Panc1 (cell line): ENCODE measurements at regions not wholly inside any gene's neighbourhood (a gene's known extent, or its start where the extent isn't known, plus 50 kb on each side); places are given as distances from the start of the nearest gene placed in this dataset.

Source experiments
- ATAC-seq: fragments of 200-7000 bp; cut with Tn5 transposase; 2 replicates; pipeline ENCODE4 v1.9.1; 2020; ENCODE audit warnings: mild to moderate bottlenecking, moderate library complexity
- BruUV-seq: library from RNA; stranded (reverse); fragments of 400-500 nt; replicated peaks from 2 replicates; lab custom pipeline; 2021; lab: Mats Ljungman, UMichigan
- CTCF ChIA-PET: fragments of 300-600 bp; sonication (Branson Sonifier 250); formaldehyde crosslinking; loops from one replicate; lab custom pipeline; 2022; ENCODE audit warnings: antibody characterized with exemption; lab: Charles Lee
- POLR2A ChIA-PET: fragments of 300-600 bp; sonication (Branson Sonifier 250); formaldehyde crosslinking; loops from one replicate; lab custom pipeline; 2022; ENCODE audit warnings: antibody characterized with exemption; lab: Charles Lee
- DNase-seq: peaks from one replicate; pipeline ENCODE4 v3.0.0-alpha.2; 2010; ENCODE audit warnings: low read depth, low spot score
- H3K27ac ChIP-seq: 2 replicates; pipeline ENCODE4 v1.5.1; 2011; ENCODE audit warnings: mild to moderate bottlenecking, low read length, inconsistent platforms
- H3K27me3 ChIP-seq: fragments of 200-500 bp; sonication (Bioruptor generic); 2 replicates; pipeline ENCODE4 v1.6.0; 2014; ENCODE audit warnings: low read length, inconsistent platforms; ENCODE audit not compliant: control insufficient read depth, insufficient read depth
- H3K36me3 ChIP-seq: fragments of 200-500 bp; sonication (Bioruptor generic); 2 replicates; pipeline ENCODE4 v1.5.1; 2014; ENCODE audit warnings: inconsistent platforms, mild to moderate bottlenecking, low read length, moderate library complexity; ENCODE audit not compliant: control insufficient read depth, insufficient read depth
- H3K4me1 ChIP-seq: 2 replicates; pipeline ENCODE4 v1.5.1; 2011; ENCODE audit warnings: inconsistent platforms, mild to moderate bottlenecking, low read length, moderate library complexity; ENCODE audit not compliant: control insufficient read depth, insufficient read depth
- H3K4me3 ChIP-seq, 2 experiments: 2 replicates each; pipeline ENCODE4 v1.5.1; 2011 to 2012; ENCODE audit warnings: low read depth in 2 of 2, low read length in 2 of 2, mild to moderate bottlenecking in 2 of 2, inconsistent platforms in 1 of 2, moderate library complexity in 1 of 2
- H3K9me3 ChIP-seq: fragments of 200-500 bp; sonication (Bioruptor generic); 2 replicates; pipeline ENCODE4 v1.5.1; 2014; ENCODE audit warnings: low read depth, mild to moderate bottlenecking, inconsistent platforms, low read length, moderate library complexity; ENCODE audit not compliant: control insufficient read depth, insufficient read depth
- POLR2AphosphoS5 ChIP-seq: IDR thresholded peaks from 2 replicates; pipeline ENCODE4 v1.6.1; 2012; ENCODE audit warnings: mild to moderate bottlenecking, low read depth, low read length, moderate library complexity
- SIN3A ChIP-seq: IDR thresholded peaks from 2 replicates; pipeline ENCODE4 v1.6.1; 2012; ENCODE audit warnings: low read depth, mild to moderate bottlenecking, low read length, moderate library complexity, borderline replicate concordance; ENCODE audit not compliant: insufficient read depth
- TCF7L2 ChIP-seq: IDR thresholded peaks from 2 replicates; pipeline ENCODE4 v1.6.1; 2011; ENCODE audit warnings: mild to moderate bottlenecking, low read depth, low read length, inconsistent platforms
- in situ Hi-C: cut with HindIII; loops from 2 replicates; pipeline ENCODE4 v1.10.0; 2016; ENCODE audit warnings: low sequenced_read_pairs, low pct_unique_long_range_greater_than_20kb
- intact Hi-C: fragments of 100-400 bp; cut with micrococcal nuclease; formaldehyde crosslinking; loops from one replicate; pipeline ENCODE4 v1.10.0; 2022; ENCODE audit not compliant: unreplicated experiment
- TF ChIP-seq, protein P1 (sequence below): fragments of 450-650 bp; IDR thresholded peaks from 2 replicates; pipeline ENCODE4 v1.5.1; 2017; ENCODE audit warnings: mild to moderate bottlenecking
- TF ChIP-seq, protein P2 (sequence below), 2 experiments: IDR thresholded peaks; 2 replicates each; pipeline ENCODE4 v1.6.1; 2011 to 2012; ENCODE audit warnings: low read depth in 2 of 2, control low read depth in 1 of 2, low read length in 1 of 2, mild to moderate bottlenecking in 1 of 2, moderate library complexity in 1 of 2; ENCODE audit not compliant: insufficient read depth in 1 of 2

DNA sequence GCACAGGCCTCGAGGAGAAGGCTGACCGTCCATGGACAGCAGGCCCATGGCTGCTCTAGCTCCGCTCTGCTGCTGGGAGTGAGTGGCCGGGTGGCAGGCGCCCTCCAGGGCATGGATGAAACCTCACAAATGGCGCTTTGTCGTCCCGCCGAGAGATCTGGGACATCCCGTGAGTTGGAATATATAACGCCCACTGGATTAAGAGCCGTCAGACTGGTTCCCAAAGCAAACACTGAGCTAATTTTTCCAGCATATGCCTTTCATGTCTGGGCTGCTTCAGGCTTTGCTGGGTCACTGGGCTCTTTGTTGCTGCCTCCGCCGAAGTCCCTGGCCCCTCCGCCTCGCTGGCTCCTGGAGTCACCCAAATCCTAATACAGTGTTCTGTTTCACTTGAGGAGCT is 266.3 kb downstream of the FOXL1 start:
- POLR2A ChIA-PET: no interaction called here
- no peaks in the 10 kb centered on the region for H3K27me3 ChIP-seq
- CTCF ChIA-PET: no interaction called here

DNA sequence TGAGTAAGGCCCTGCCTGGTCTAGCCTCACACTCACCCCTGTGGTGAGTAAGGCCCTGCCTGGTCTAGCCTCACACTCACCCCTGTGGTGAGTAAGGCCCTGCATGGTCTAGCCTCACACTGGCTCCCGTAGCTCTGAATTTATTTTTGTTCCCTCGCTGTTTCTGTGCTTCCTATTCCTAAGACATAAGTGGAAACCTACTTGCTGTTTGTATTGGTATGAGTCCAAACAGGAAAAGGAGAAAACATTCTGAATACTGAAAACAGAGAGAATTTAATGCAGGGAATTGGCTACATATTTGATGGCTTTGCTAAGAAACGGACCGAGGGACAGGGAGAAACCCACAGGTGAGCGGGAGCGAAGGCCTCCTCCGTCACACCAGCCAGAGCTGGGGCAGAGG is 267.8 kb downstream of the FOXL1 start:
- no peaks in the 10 kb centered on the region for H3K4me1 ChIP-seq
- no TSS peak for BruUV-seq
- no peak overlapping the region for H3K4me3 ChIP-seq
- TF ChIP-seq, protein P1, sequence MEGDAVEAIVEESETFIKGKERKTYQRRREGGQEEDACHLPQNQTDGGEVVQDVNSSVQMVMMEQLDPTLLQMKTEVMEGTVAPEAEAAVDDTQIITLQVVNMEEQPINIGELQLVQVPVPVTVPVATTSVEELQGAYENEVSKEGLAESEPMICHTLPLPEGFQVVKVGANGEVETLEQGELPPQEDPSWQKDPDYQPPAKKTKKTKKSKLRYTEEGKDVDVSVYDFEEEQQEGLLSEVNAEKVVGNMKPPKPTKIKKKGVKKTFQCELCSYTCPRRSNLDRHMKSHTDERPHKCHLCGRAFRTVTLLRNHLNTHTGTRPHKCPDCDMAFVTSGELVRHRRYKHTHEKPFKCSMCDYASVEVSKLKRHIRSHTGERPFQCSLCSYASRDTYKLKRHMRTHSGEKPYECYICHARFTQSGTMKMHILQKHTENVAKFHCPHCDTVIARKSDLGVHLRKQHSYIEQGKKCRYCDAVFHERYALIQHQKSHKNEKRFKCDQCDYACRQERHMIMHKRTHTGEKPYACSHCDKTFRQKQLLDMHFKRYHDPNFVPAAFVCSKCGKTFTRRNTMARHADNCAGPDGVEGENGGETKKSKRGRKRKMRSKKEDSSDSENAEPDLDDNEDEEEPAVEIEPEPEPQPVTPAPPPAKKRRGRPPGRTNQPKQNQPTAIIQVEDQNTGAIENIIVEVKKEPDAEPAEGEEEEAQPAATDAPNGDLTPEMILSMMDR: no peak
- no peak for TF ChIP-seq TCF7L2
- no peak for TF ChIP-seq SIN3A
- TF ChIP-seq POLR2AphosphoS5: no peak
- TF ChIP-seq, protein P2, sequence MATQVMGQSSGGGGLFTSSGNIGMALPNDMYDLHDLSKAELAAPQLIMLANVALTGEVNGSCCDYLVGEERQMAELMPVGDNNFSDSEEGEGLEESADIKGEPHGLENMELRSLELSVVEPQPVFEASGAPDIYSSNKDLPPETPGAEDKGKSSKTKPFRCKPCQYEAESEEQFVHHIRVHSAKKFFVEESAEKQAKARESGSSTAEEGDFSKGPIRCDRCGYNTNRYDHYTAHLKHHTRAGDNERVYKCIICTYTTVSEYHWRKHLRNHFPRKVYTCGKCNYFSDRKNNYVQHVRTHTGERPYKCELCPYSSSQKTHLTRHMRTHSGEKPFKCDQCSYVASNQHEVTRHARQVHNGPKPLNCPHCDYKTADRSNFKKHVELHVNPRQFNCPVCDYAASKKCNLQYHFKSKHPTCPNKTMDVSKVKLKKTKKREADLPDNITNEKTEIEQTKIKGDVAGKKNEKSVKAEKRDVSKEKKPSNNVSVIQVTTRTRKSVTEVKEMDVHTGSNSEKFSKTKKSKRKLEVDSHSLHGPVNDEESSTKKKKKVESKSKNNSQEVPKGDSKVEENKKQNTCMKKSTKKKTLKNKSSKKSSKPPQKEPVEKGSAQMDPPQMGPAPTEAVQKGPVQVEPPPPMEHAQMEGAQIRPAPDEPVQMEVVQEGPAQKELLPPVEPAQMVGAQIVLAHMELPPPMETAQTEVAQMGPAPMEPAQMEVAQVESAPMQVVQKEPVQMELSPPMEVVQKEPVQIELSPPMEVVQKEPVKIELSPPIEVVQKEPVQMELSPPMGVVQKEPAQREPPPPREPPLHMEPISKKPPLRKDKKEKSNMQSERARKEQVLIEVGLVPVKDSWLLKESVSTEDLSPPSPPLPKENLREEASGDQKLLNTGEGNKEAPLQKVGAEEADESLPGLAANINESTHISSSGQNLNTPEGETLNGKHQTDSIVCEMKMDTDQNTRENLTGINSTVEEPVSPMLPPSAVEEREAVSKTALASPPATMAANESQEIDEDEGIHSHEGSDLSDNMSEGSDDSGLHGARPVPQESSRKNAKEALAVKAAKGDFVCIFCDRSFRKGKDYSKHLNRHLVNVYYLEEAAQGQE (IDR thresholded peaks at IDR 0.05; ENCODE audit: insufficient read depth in 1 of 2, low read depth in 2 of 2, low read length in 1 of 2): no peak
- H3K36me3 ChIP-seq: no peaks in the 10 kb centered on the region
- intact Hi-C loops: no loop called here
- H3K27me3 ChIP-seq: no peaks in the 10 kb centered on the region
- ChIA-PET CTCF (no interaction called here), POLR2A (no interaction called here)
- H3K9me3 ChIP-seq: no peaks in the 10 kb centered on the region
- DNase-seq: no peak
- ATAC-seq: no peak
- in situ Hi-C loops: no loop called here
- H3K27ac ChIP-seq: no peak overlapping the region

More for the DNA sequence above, 266.3 kb downstream of the FOXL1 start:
- Histone ChIP-seq H3K27ac (no peak overlapping the region), H3K4me3 (no peak overlapping the region), H3K36me3 (no peaks in the 10 kb centered on the region), H3K4me1 (no peaks in the 10 kb centered on the region), H3K9me3 (no peaks in the 10 kb centered on the region)
- intact Hi-C loops: no loop called here
- in situ Hi-C loops: no loop called here
- TF ChIP-seq POLR2AphosphoS5: no peak
- TF ChIP-seq, protein P2 (IDR thresholded peaks at IDR 0.05; ENCODE audit: insufficient read depth in 1 of 2, low read depth in 2 of 2, low read length in 1 of 2): no peak
- no peak for TF ChIP-seq SIN3A
- TF ChIP-seq, protein P1: no peak
- no peak for TF ChIP-seq TCF7L2
- no peak for DNase-seq
- no peak for ATAC-seq
- BruUV-seq: no TSS peak
